ENCODE measurements at regions not wholly inside any gene's neighbourhood (a gene's known extent, or its start where the extent isn't known, plus 50 kb on each side); places are given as distances from the start of the nearest gene placed in this dataset.
"Not testable (repeated sequence)": the region's sequence is repeated elsewhere in the genome, so short reads cannot be mapped to it uniquely, and the experiment has no call there.

GRCh38 chr17:27210809-27211208, 83.1 kb upstream of the WSB1 start:
- not testable (repeated sequence) for DNase-seq

- DNase-seq = no peak
These were observed 77.1 kb upstream of the WSB1 start for GRCh38 chr17:27216836-27217235.

GRCh38 chr17:27217631-27218030, 76.3 kb upstream of the WSB1 start:
- no peak for DNase-seq

GRCh38 chr17:27218041-27218440, 75.9 kb upstream of the WSB1 start:
- no peak for DNase-seq

GRCh38 chr17:27218719-27219488, 75.0 kb upstream of the WSB1 start:
- no peak for DNase-seq

- DNase-seq = no peak
These were observed 71.4 kb upstream of the WSB1 start for GRCh38 chr17:27222515-27222914.

- no peak for DNase-seq
These were observed 69.2 kb upstream of the WSB1 start for GRCh38 chr17:27224526-27225315.

- DNase-seq = no peak
These were observed 67.2 kb upstream of the WSB1 start for GRCh38 chr17:27226611-27227230.

GRCh38 chr17:27230996-27231395, 62.9 kb upstream of the WSB1 start:
- DNase-seq = no peak

- DNase-seq = no peak
These were observed 61.6 kb upstream of the WSB1 start for GRCh38 chr17:27232328-27232727.

GRCh38 chr17:27233059-27233458, 60.9 kb upstream of the WSB1 start:
- no peak for DNase-seq

- DNase-seq = no peak
These were observed 60.1 kb upstream of the WSB1 start for GRCh38 chr17:27233776-27234175.

- peak; percentile 63 for DNase-seq
These were observed 57.1 kb upstream of the WSB1 start for GRCh38 chr17:27236717-27237315.

GRCh38 chr17:27237890-27238289, 56.0 kb upstream of the WSB1 start:
- DNase-seq = no peak

- DNase-seq = no peak
These were observed 54.9 kb upstream of the WSB1 start for GRCh38 chr17:27239046-27239445.

GRCh38 chr17:27239584-27239983, 54.3 kb upstream of the WSB1 start:
- DNase-seq = no peak

GRCh38 chr17:27240086-27240801, 53.7 kb upstream of the WSB1 start:
- DNase-seq = no peak

- DNase-seq = no peak
These were observed 53.1 kb upstream of the WSB1 start for GRCh38 chr17:27240802-27241155.

GRCh38 chr17:27241346-27241946, 52.5 kb upstream of the WSB1 start:
- DNase-seq = no peak

- no peak for DNase-seq
These were observed 51.0 kb upstream of the WSB1 start for GRCh38 chr17:27242951-27243350.

GRCh38 chr17:27244011-27244410, 49.9 kb upstream of the WSB1 start:
- DNase-seq = no peak

All from stimulated activated naive CD4-positive, alpha-beta T cell treated with Interleukin-2 at 50 U/mL for 16 hours (primary cell).